ENCODE measurements at regions not wholly inside any gene's neighbourhood (a gene's known extent, or its start where the extent isn't known, plus 50 kb on each side); places are given as distances from the start of the nearest gene placed in this dataset.
A peak's percentile ranks its signal among the peaks of the same experiment; 100 is the strongest.

DNA sequence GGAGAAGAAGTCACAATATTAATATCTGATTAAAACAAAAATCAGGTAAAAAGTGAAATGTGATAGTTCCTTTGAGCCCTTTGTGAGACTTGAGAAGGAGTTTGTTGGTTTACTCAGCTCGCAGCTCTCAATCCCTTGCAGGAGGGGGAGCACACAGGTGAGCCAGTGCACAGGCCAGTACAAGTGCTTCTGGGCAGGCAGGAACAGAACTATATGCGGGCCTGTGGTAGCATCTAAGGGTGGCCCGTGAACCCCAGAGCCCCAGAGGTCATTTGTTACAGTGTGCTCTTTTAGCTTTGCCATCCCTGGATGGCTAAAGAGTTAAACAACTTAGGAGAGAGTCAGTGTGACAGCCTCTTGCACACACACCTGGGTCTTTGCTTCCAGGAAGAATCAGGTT is 215.3 kb upstream of the EDIL3 start:
- no peak for DNase-seq

DNA sequence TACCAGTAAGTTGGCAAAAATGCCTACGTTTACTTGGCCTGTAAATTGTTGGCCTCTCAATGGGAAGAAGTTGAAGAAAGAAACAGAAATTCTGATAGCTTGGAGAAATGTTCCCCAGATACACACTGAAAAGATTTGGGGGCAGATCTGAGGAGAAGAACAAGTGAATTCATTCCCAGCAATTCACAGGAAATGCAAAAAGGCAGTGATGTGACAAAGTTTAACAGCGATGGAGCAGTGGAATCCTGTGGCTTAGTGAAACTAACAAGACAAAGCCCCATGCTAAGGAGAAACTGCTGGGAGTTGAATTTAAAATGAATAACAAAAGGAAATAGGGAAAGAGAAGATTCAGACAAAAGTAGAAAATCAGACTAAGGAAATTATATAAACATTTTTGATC is 213.2 kb upstream of the EDIL3 start:
- DNase-seq: no peak

DNA sequence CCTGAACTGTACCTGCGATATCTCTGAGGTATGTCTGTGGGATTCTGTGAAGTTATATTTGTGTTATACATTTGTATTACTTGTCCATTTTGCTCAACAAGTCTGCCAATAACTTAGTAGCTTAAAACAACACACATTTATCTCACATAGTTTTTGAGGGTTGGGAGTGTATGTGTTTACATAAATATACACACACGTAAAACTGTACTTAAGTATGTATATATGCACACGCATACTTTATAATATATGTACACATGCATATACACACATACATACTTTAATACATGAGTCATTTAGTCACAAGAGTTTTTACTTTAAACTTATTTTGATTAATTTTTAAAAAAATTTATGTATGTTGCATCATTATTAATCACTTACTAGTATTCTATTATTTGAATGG is 205.9 kb upstream of the EDIL3 start:
- DNase-seq: no peak

DNA sequence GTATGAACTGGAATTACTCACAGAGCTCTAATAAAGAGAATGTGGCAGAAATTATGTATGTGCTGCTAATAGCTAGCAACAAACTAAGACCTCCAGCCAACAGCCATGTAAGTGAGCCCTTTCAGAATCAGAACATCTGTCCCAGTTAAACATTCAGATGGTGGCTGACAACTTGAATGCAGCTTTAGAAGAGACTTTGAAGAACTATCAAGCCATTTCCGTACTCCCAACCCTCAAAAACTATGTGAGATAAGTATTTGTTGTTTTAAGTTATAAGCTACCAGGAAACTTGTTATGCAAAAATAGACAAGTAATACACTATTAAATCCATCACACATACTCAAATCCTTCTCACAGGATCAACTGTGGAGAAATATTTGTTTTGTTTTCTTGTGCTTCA is 205.2 kb upstream of the EDIL3 start:
- DNase-seq: no peak

- no peak for DNase-seq
These were observed 200.5 kb upstream of the EDIL3 start for GRCh38 chr5:84585218-84585617.

DNA sequence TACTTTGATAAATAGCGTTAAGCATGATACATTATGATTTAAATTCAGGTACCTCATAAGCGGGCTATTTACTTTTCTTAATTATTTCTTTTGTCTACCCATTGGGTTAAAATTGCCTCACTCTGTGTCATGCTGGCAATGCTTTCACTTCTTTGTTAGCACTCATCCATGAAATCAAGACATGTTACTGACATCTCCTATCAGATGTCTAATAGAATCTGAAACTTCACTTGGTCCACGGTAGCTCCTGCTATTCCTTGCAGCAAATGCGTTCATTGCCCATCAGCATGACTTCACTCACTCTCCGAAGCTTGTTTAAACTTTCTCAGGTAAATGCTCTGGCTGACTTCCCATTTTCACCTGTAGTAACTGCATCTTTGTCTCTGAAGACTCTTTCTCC is 193.5 kb upstream of the EDIL3 start:
- no peak for DNase-seq

- no peak for DNase-seq
These were observed 188.5 kb upstream of the EDIL3 start for GRCh38 chr5:84573017-84573712.

GRCh38 chr5:84569307-84569706 is 184.6 kb upstream of the EDIL3 start:
- DNase-seq: no peak

GRCh38 chr5:84568171-84568570 is 183.5 kb upstream of the EDIL3 start:
- no peak for DNase-seq

- DNase-seq: no peak
These were observed 181.2 kb upstream of the EDIL3 start for GRCh38 chr5:84565866-84566265.

GRCh38 chr5:84564321-84565075 is 179.8 kb upstream of the EDIL3 start:
- peak; percentile 71 for DNase-seq

DNA sequence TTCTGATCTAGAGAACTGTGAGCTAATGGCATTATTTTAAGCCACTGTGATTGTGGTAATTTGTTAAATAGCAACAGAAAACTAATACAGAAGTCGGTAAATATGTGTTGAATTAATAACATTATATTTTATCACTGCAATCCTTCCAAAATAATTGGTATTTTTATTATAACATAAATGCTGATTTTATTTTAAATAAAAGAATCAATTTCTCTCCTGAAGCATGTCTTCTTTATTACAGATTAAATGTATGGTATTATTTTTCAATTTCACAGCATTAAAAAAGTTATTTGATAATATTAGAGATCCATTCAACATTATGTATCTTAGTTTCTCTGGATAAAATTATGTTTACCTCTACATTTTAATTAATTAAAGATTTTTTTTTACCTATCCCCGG is 165.5 kb upstream of the EDIL3 start:
- no peak for DNase-seq

DNA sequence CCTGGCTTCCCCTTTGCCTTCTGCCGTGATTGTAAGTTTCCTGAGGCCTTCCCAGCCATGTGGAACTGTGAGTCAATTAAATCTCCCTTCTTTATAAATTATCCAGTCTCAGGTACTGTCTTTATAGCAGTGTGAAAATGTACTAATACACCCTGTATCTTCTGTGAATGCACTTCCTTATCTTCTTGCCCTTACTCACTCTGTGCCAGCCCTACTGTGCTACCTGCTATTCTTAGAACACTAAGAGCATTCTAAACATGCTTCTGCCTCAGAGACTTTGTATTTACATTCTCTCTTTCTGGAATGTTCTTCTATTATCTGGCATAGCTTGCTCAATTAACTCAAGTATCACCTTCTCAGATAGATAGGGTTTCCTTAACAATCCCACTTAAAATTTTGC is 164.4 kb upstream of the EDIL3 start:
- DNase-seq: no peak

- no peak for DNase-seq
These were observed 162.0 kb upstream of the EDIL3 start for GRCh38 chr5:84546686-84547085.

DNA sequence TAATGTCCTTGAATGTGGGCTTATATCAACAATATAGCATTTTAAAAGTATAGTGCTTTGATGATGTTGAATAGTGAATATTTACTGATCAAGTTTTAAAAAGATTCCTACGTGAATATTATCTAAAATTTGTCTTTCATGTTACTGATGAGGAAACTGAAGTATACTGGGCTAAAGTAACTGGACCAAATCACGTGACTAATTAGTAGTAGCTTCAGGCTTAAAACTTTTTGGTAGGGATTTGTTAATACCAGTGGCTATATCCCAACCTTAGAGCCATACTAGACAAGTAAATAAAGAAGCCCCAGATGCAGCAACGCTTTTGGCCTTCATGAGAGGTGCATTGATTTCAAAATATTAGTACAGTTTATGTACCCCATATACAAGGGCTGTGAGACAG is 152.1 kb upstream of the EDIL3 start:
- no peak for DNase-seq

GRCh38 chr5:84535281-84535680 is 150.6 kb upstream of the EDIL3 start:
- no peak for DNase-seq

GRCh38 chr5:84524491-84524890 is 139.8 kb upstream of the EDIL3 start:
- DNase-seq: no peak

DNA sequence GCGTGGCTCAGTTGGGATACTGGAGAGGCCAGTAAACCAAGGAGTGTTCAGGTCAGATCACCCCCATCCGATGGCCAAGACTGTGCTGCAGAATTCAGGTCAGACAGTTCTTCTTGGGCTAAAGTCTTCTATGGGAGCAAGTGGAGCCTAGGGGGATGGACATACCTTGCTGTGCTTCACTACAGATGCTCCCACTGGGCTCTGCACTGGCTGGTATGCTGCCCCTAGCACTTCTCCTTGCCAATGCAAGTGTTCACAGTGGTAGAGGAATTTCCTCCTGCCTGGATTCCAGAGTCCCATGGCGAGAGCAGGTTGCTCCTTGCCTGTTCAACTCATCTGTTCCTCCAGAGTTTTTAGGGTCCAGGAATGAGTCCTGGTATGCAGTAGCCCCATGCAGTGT is 134.2 kb upstream of the EDIL3 start:
- no peak for DNase-seq

- DNase-seq: no peak
These were observed 133.7 kb upstream of the EDIL3 start for GRCh38 chr5:84518370-84518769.

DNA sequence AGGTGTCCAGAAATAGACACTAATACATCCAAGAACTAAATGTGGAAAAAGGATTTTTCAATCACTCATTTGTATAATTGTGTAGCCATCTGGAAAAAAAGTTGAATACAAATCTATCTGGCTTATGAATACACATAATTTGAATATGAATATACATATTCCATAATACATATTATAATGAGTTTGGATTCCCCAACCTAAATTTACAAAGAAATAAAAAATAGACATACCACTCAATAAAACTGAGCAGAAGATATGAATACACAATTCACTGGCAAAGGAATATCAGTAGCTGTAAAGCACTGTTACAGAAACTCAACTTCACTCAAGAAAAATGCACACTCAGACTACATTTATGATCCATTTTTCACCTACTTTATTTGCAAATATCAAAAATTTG is 121.9 kb upstream of the EDIL3 start:
- no peak for DNase-seq

GRCh38 chr5:84494453-84494852 is 109.8 kb upstream of the EDIL3 start:
- DNase-seq: no peak

DNA sequence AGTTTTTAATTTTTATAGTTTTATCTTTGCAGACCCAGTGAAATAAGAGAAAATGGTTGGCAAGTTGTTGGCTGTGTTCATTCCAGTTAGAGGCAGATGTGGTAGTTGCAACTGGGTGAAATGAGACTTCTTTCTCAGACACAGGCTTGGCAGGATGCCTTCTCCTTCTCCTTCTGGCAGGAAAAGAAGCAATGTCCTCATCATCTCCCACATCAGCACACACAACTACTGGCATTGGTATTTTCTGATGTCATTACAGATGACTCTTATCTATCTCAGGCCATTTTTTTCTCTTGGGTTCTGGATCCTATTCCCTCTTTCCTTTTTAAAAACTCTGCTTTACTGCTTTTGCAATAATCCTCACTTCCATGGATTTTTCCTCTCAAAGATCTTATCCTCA is 103.3 kb upstream of the EDIL3 start:
- DNase-seq: no peak

DNA sequence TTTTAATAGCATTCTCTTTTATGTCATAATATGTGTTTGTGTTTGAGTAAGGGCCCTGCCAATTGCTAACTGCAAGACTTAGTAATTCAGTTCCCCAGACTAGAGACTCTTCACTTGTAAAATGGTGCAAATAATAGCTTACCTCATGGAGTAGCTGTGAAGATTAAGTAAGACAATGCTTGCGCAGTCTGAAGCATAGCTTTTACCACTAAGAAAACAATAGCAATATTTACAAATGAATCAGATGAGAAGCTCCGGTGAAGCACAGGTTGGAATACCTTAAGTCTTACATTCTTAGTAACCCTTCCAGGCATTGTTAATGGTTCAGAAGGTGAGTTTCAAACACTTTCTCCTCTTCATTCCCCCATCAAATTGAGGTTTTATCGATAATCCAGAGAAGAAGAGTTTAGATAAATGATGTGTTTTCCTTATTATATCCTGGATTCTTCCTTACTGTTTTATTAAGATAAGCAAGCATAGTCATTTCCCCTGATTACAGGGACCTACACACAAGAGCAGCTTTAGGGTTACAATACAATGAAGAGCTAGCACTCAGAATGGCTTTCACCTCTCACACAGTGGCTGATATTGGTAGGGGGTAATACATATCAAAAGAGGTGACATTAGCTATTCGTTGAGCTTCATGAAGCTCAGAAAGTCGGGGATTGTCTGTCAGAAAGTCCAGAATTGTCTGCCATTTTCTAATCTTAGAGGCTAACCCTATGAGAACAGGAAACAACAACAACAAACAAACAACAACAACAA is 96.4 kb upstream of the EDIL3 start:
- no peak for DNase-seq

- DNase-seq: no peak
These were observed 93.9 kb upstream of the EDIL3 start for GRCh38 chr5:84478603-84479002.

All from NCI-H1417 treated with DMSO at 0.1 percent for 48 hours (cell line).